Testis (tissue), 2 donors: ENCODE measurements at regions not wholly inside any gene's neighbourhood (a gene's known extent, or its start where the extent isn't known, plus 50 kb on each side); places are given as distances from the start of the nearest gene placed in this dataset.

Experiments used
- DNase-seq: peaks from one replicate; pipeline ENCODE4 v3.0.0-alpha.2; 2019
- H3K27ac ChIP-seq, 2 donors: fragments of 200-600 bp; sonication (generic); one replicate each; pipeline ENCODE4 v1.5.1; 2019
- H3K27me3 ChIP-seq: fragments of 200-600 bp; sonication (generic); one replicate; pipeline ENCODE4 v1.5.1; 2019
- H3K36me3 ChIP-seq: fragments of 200-600 bp; sonication (generic); one replicate; pipeline ENCODE4 v1.5.1; 2017; ENCODE audit warnings: low read depth; ENCODE audit errors: missing control alignments
- H3K4me1 ChIP-seq: fragments of 200-600 bp; sonication (generic); one replicate; pipeline ENCODE4 v1.5.1; 2019
- H3K4me3 ChIP-seq, 2 donors: fragments of 200-600 bp; sonication (generic); one replicate each; pipeline ENCODE4 v1.5.1; 2017 to 2019
- H3K9me3 ChIP-seq: fragments of 200-600 bp; sonication (generic); one replicate; pipeline ENCODE4 v1.5.1; 2017
- POLR2A ChIP-seq: fragments of 450-650 bp; IDR thresholded peaks from one replicate; pipeline ENCODE4 v1.6.1; 2017; ENCODE audit warnings: antibody characterized with exemption, mild to moderate bottlenecking, moderate library complexity
- WGBS, 2 donors: methylation state at CpG; one replicate each; pipeline ENCODE4 v1.1.5; 2018; 5-methylcytosine and 5-hydroxymethylcytosine counted together
- intact Hi-C: fragments of 100-400 bp; cut with DNase I; formaldehyde crosslinking; loops from one replicate; pipeline ENCODE4 v1.15.1; 2023; ENCODE audit warnings: low total_unique reads
- TF ChIP-seq, protein P1 (sequence below), 3 experiments: fragments of 450-650 bp in 2 of 3; fragments of 200-600 bp in 1 of 3; sonication (generic) in 1 of 3; IDR thresholded peaks; one replicate each; pipeline ENCODE4 v1.5.1; 2016 to 2019; ENCODE audit warnings: antibody characterized with exemption in 3 of 3, mild to moderate bottlenecking in 2 of 3, moderate library complexity in 1 of 3

DNA sequence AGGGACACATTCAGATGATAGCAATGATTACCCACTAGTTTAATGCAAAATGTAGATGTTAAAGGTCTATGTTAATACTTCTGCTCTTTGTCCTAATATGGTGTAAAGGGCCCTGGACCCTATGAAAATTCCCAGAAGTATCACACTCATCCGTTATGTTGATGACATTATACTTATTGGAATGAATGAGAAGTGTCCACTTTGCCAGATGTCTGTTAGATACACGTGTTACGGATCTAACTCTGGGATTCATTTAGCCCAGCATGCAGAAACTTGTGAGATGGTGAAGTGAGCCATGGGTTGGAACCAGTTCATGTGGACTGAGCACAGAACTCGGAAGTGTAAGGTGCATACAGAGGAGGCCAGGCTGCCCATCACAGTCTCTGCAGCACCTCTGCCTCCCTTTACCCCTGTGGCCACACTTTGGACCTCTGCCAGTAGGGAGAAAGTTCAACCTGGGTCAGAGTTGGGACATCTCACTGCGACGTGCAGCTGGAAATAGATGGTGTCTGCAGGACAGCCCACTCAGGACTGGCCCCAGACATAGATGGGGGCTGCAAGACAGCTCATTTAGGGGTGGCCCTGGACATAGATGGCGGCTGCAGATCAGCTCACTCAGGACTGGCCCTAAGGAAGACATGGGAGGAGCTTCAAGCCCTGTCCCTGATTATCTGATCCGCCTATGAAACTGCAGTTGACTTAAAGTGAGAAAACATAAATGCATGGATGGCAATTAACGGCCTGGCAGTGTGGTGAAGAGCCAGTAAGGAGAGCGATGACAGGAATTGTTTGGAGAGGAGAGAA, 71.2 kb upstream of the THBS2 start:
- no peak for TF ChIP-seq POLR2A
- TF ChIP-seq, protein P1, sequence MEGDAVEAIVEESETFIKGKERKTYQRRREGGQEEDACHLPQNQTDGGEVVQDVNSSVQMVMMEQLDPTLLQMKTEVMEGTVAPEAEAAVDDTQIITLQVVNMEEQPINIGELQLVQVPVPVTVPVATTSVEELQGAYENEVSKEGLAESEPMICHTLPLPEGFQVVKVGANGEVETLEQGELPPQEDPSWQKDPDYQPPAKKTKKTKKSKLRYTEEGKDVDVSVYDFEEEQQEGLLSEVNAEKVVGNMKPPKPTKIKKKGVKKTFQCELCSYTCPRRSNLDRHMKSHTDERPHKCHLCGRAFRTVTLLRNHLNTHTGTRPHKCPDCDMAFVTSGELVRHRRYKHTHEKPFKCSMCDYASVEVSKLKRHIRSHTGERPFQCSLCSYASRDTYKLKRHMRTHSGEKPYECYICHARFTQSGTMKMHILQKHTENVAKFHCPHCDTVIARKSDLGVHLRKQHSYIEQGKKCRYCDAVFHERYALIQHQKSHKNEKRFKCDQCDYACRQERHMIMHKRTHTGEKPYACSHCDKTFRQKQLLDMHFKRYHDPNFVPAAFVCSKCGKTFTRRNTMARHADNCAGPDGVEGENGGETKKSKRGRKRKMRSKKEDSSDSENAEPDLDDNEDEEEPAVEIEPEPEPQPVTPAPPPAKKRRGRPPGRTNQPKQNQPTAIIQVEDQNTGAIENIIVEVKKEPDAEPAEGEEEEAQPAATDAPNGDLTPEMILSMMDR (IDR thresholded peaks at IDR 0.05), result no peak
- H3K27ac ChIP-seq, result no peak overlapping the region
- 81 to 86% methylated on average over 10 of the region's 10 CpGs for WGBS, 2 donors
- H3K4me3 ChIP-seq, result no peak overlapping the region
- no peak for DNase-seq
- H3K4me1 ChIP-seq, result no peaks in the 10 kb centered on the region
- intact Hi-C loops, result no loop called here
- no peaks in the 10 kb centered on the region for H3K36me3 ChIP-seq
- H3K9me3 ChIP-seq, result no peaks in the 10 kb centered on the region
- no peaks in the 10 kb centered on the region for H3K27me3 ChIP-seq

DNA sequence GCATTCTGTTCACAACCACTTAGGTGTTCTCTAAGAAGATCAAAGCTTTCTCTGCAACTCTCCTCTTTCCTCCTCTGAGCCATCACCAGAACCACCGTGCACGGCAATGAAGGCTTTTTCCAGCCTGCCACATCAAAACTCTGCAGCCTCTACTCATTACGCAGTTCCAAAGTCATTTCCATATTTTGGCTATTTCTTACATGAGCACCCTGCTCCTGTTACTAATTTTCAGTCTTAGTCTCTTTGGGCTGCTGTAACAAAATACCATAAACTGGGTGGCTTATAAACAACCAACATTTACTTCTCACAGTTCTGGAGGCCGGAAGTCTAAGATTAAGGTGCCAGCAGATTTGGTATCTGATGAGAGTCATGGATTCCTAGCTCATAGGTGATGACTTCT, 70.4 kb upstream of the THBS2 start:
- no peaks in the 10 kb centered on the region for H3K27me3 ChIP-seq
- TF ChIP-seq, protein P1 (IDR thresholded peaks at IDR 0.05), result no peak
- no peak for TF ChIP-seq POLR2A
- no peaks in the 10 kb centered on the region for H3K36me3 ChIP-seq
- no peak overlapping the region for H3K4me3 ChIP-seq
- H3K9me3 ChIP-seq, result no peaks in the 10 kb centered on the region
- no peaks in the 10 kb centered on the region for H3K4me1 ChIP-seq
- WGBS, 2 donors, result 88 to 94% methylated on average over 4 of the region's 4 CpGs
- no peak for DNase-seq
- intact Hi-C loops, result no loop called here
- H3K27ac ChIP-seq, result no peak overlapping the region

DNA sequence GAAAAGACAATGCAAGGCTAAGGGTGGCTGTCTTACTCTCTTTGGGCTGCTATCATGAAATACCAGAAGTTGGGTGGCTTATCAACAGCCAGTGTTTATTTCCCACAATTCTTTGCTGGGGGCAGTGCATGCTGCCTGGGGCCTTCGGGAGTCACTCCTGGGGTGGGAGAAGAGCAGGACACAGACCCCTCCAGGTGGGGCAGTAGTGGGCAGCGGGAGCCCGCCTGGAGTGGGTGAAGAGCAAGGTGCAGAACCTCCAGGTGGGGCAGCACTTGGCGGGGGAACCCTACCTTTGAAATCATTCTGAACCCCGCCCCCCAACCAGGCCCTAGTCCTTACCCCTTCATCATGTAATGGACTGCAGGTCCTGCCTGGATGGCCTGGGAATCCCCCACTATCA, 69.6 kb upstream of the THBS2 start:
- Histone ChIP-seq H3K36me3 (no peaks in the 10 kb centered on the region), H3K9me3 (no peaks in the 10 kb centered on the region), H3K27me3 (no peaks in the 10 kb centered on the region), H3K27ac (no peak overlapping the region), H3K4me3 (no peak overlapping the region), H3K4me1 (no peaks in the 10 kb centered on the region)
- WGBS, 2 donors, result 94 to 98% methylated on average over 4 to 5 of the region's 5 CpGs
- DNase-seq, result no peak
- intact Hi-C loops, result no loop called here
- no peak for TF ChIP-seq POLR2A
- TF ChIP-seq, protein P1 (IDR thresholded peaks at IDR 0.05), result no peak

DNA sequence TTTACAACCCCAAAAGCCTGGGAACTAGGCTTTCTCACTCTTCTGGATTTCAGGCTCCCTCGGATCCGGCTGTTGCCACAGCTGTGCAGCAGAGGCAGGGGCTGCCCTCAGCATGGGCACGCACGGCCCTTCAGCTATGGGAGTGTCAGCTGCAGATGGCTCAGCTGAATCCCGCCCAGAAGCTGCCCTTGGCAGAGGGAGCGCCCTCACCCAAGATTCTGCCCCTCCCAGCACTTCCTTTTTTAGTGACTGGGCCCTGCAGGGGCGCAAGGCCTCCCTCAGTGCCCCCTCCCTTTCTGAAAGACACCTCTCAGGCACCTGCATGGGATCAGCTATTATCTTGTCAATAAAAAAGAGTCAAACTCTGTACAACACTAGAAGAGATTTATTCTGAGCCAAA, 67.9 kb upstream of the THBS2 start:
- 86 to 95% methylated on average over 5 to 7 of the region's 7 CpGs for WGBS, 2 donors
- Histone ChIP-seq H3K36me3 (no peaks in the 10 kb centered on the region), H3K27ac (no peak overlapping the region), H3K9me3 (no peaks in the 10 kb centered on the region), H3K4me1 (no peaks in the 10 kb centered on the region), H3K27me3 (no peaks in the 10 kb centered on the region), H3K4me3 (no peak overlapping the region)
- TF ChIP-seq, protein P1 (IDR thresholded peaks at IDR 0.05), result no peak
- TF ChIP-seq POLR2A, result no peak
- intact Hi-C loops, result no loop called here
- DNase-seq, result no peak

DNA sequence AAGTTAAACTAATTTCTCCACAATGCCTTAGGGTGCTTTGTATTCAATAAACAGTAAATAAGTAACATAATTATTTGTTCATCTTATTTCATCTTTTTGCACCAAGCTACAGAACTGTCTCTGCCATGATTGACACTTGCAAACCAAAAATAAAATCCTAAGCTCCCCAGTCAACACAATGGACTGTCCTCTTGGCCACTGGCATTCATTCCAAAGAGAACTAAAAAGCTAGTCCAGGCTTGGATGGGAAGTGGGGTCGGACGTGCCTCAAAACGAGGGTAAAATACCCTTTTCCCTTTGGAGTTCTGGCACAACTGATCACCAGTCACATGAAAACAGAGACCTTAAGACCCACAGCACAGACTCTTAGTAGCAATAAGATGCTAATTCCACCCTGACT, 66.4 kb upstream of the THBS2 start:
- intact Hi-C loops, result no loop called here
- H3K4me3 ChIP-seq, result no peak overlapping the region
- no peak for TF ChIP-seq POLR2A
- TF ChIP-seq, protein P1 (IDR thresholded peaks at IDR 0.05), result no peak
- no peaks in the 10 kb centered on the region for H3K27me3 ChIP-seq
- DNase-seq, result no peak
- 79 to 81% methylated on average over 3 of the region's 3 CpGs for WGBS, 2 donors
- H3K9me3 ChIP-seq, result no peaks in the 10 kb centered on the region
- H3K36me3 ChIP-seq, result no peaks in the 10 kb centered on the region
- H3K4me1 ChIP-seq, result no peaks in the 10 kb centered on the region
- no peak overlapping the region for H3K27ac ChIP-seq
